HEK293 (cell line): ENCODE measurements at regions not wholly inside any gene's neighbourhood (a gene's known extent, or its start where the extent isn't known, plus 50 kb on each side); places are given as distances from the start of the nearest gene placed in this dataset.

Experiments used
- CTCF ChIP-seq: fragments of 450-650 bp; formaldehyde crosslinking; IDR thresholded peaks from 2 replicates; pipeline ENCODE4 v1.5.1; 2016; ENCODE audit warnings: missing biosample characterization, missing genetic modification characterization
- KLF9 ChIP-seq: fragments of 450-650 bp; formaldehyde crosslinking; IDR thresholded peaks from 2 replicates; pipeline ENCODE4 v1.5.1; 2016; ENCODE audit warnings: missing biosample characterization, missing genetic modification characterization, low read depth
- OSR2 ChIP-seq: fragments of 450-650 bp; formaldehyde crosslinking; IDR thresholded peaks from 2 replicates; pipeline ENCODE4 v1.5.1; 2016; ENCODE audit warnings: missing biosample characterization, missing genetic modification characterization
- ZNF707 ChIP-seq: fragments of 450-650 bp; formaldehyde crosslinking; IDR thresholded peaks from 2 replicates; pipeline ENCODE4 v1.5.1; 2016; ENCODE audit warnings: missing biosample characterization, missing genetic modification characterization

- TF ChIP-seq ZNF707 (tag by site-specific recombination) (no peak), OSR2 (tag by site-specific recombination) (no peak), CTCF (tag by site-specific recombination) (no peak), KLF9 (tag by site-specific recombination) (no peak)
These were observed 77.5 kb upstream of the GRB10 start for GRCh38 chr7:50860174-50860573.
